ENCODE measurements at regions not wholly inside any gene's neighbourhood (a gene's known extent, or its start where the extent isn't known, plus 50 kb on each side); places are given as distances from the start of the nearest gene placed in this dataset.

- H3K27ac ChIP-seq = no peak overlapping the region
- TF ChIP-seq CTCF (conservative IDR thresholded peaks at IDR 0.05) = no peak
Observed at GRCh38 chr5:29263915-29264351, 1929.6 kb upstream of the CDH6 start.

GRCh38 chr5:29262339-29263123, 1931.0 kb upstream of the CDH6 start:
- no peak for TF ChIP-seq CTCF (conservative IDR thresholded peaks at IDR 0.05)
- H3K27ac ChIP-seq = no peak overlapping the region

- no peak overlapping the region for H3K27ac ChIP-seq
- TF ChIP-seq CTCF (conservative IDR thresholded peaks at IDR 0.05) = no peak
Observed at GRCh38 chr5:29261213-29261612, 1932.3 kb upstream of the CDH6 start.

GRCh38 chr5:29252390-29252789, 1941.1 kb upstream of the CDH6 start:
- TF ChIP-seq CTCF (conservative IDR thresholded peaks at IDR 0.05) = no peak
- H3K27ac ChIP-seq = no peak overlapping the region

GRCh38 chr5:29247346-29248028, 1946.0 kb upstream of the CDH6 start:
- no peak overlapping the region for H3K27ac ChIP-seq
- no peak for TF ChIP-seq CTCF (conservative IDR thresholded peaks at IDR 0.05)

- H3K27ac ChIP-seq = no peak overlapping the region
- no peak for TF ChIP-seq CTCF (conservative IDR thresholded peaks at IDR 0.05)
Observed at GRCh38 chr5:29240379-29240778, 1953.1 kb upstream of the CDH6 start.

- no peak for TF ChIP-seq CTCF (conservative IDR thresholded peaks at IDR 0.05)
- H3K27ac ChIP-seq = no peak overlapping the region
Observed at GRCh38 chr5:29239606-29240005, 1953.9 kb upstream of the CDH6 start.

All from VCaP (cell line).